HG02798 (cell line): ENCODE measurements at regions not wholly inside any gene's neighbourhood (a gene's known extent, or its start where the extent isn't known, plus 50 kb on each side); places are given as distances from the start of the nearest gene placed in this dataset.
"Not testable (repeated sequence)": the region's sequence is repeated elsewhere in the genome, so short reads cannot be mapped to it uniquely, and the experiment has no call there.

Experiments
- ATAC-seq: cut with Tn5 transposase; IDR thresholded peaks from one replicate; pipeline ENCODE4 v1.9.1; 2021; ENCODE audit warnings: mild to moderate bottlenecking; ENCODE audit not compliant: unreplicated experiment, poor library complexity

DNA sequence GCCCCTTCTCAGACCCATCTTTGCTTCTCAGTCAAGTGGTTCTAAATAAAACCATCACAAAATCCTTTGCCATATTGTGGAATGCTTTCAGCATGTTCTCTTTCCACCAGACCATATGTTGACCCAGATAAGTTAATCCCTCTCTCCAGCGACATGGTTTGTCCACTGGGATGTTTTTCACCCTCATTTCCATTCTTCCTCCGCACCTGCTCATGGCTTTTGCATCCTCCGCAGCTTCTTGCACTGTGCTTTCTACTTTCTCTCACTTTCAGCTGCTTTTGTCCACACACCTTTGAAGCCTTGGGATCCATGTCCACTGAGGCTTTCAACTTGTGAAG is 52.3 kb upstream of the WAC start:
- no peak for ATAC-seq

DNA sequence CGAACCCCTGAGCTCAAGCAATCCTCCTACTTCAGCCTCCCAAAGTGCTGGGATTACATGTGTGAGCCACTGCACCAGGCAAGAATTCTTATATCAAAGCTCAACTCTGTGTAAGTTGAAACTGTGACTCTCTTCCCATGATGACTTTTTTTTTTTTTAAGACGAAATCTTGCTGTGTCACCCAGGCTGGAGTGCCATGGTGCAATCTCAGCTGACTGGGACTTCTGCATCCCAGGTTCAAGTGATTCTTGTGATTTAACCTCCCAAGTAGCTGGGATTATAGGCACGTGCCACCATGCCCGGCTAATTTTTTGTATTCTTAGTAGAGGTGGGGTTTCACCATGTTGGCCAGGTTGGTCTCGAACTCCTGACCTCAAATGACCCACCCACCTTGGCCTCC is 51.6 kb upstream of the WAC start:
- ATAC-seq: not testable (repeated sequence)

DNA sequence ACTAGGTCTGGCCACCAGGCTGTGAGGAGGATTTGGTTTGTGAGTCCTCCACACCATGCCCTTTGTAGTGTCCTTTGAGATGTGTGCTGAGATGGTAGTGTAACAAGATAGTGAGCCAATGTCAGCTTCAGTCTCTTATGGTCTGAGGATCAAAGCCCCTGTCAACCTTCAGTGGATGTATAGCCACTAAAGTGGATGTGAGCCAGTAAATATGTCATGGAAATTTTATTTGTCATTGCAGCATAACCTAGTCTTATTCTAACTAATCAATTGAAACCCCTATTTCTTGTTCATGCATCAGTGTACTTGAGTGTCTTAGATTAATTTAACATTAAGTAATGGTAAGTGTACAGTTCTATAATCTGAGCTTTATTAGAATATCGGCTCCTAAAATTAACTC is 51.0 kb upstream of the WAC start:
- no peak for ATAC-seq
